ENCODE measurements at regions not wholly inside any gene's neighbourhood (a gene's known extent, or its start where the extent isn't known, plus 50 kb on each side); places are given as distances from the start of the nearest gene placed in this dataset.

- Histone ChIP-seq H3K9me3 (ENCODE audit: control insufficient read depth, low read depth, low read length) (no peaks in the 10 kb centered on the region), H3K4me3 (ENCODE audit: control insufficient read depth in 2 of 3, extremely low read depth in 1 of 3, insufficient read depth in 2 of 3, low read depth in 1 of 3, low read length in 3 of 3) (no peak overlapping the region), H3K27ac (ENCODE audit: control insufficient read depth, insufficient read depth, low read length) (no peak overlapping the region), H4K20me1 (ENCODE audit: control insufficient read depth, extremely low read depth, insufficient read depth, low read length) (no peaks in the 10 kb centered on the region), H3K4me2 (ENCODE audit: control insufficient read depth, extremely low read depth, insufficient read depth, low read depth, low read length) (no peak overlapping the region), H3K27me3 (ENCODE audit: control insufficient read depth, extremely low read depth, insufficient read depth, low read length) (no peaks in the 10 kb centered on the region), H3K9ac (ENCODE audit: control insufficient read depth, extremely low read depth, insufficient read depth, low read length) (no peak overlapping the region), H3K4me1 (ENCODE audit: control insufficient read depth, extremely low read depth, insufficient read depth, low read length) (peaks cover 10% of the 10 kb centered on the region), H3K79me2 (ENCODE audit: control insufficient read depth, insufficient read depth, low read length) (no peaks in the 10 kb centered on the region), H3K9me1 (ENCODE audit: control insufficient read depth, extremely low read depth, insufficient read depth, low read length) (no peaks in the 10 kb centered on the region), H3K36me3 (ENCODE audit: control insufficient read depth in 2 of 2, extremely low read depth in 1 of 2, insufficient read depth in 2 of 2, low read length in 2 of 2) (no peaks in the 10 kb centered on the region), H2AFZ (ENCODE audit: control insufficient read depth, low read length) (no peak overlapping the region)
- TF ChIP-seq EZH2 (IDR thresholded peaks at IDR 0.05; ENCODE audit: low read length) (no peak), CTCF (optimal IDR thresholded peaks at IDR 0.05 in 1 of 3, IDR thresholded peaks at IDR 0.05 in 1 of 3, conservative IDR thresholded peaks at IDR 0.05 in 1 of 3; ENCODE audit: extremely low read depth in 1 of 3, insufficient read depth in 2 of 3, low read length in 3 of 3) (no peak)
- FAIRE-seq (no peak), DNase-seq (ENCODE audit: low read depth, low spot score) (no peak)
- dilution Hi-C loops (cut with MboI; ENCODE audit: extremely low pct_ligation_motif_present, low sequenced_read_pairs): no loop called here
Observed at GRCh38 chr17:27203241-27203640, 90.7 kb upstream of the WSB1 start.

GRCh38 chr17:27206447-27206846 is 87.5 kb upstream of the WSB1 start:
- DNase-seq (ENCODE audit: low read depth, low spot score) (no peak), FAIRE-seq (no peak)
- H3K4me1 ChIP-seq (ENCODE audit: control insufficient read depth, extremely low read depth, insufficient read depth, low read length): peaks cover 10% of the 10 kb centered on the region
- H4K20me1 ChIP-seq (ENCODE audit: control insufficient read depth, extremely low read depth, insufficient read depth, low read length): no peaks in the 10 kb centered on the region
- no peaks in the 10 kb centered on the region for H3K9me3 ChIP-seq (ENCODE audit: control insufficient read depth, low read depth, low read length)
- no peaks in the 10 kb centered on the region for H3K9me1 ChIP-seq (ENCODE audit: control insufficient read depth, extremely low read depth, insufficient read depth, low read length)
- H3K27me3 ChIP-seq (ENCODE audit: control insufficient read depth, extremely low read depth, insufficient read depth, low read length): no peaks in the 10 kb centered on the region
- no peak overlapping the region for H3K9ac ChIP-seq (ENCODE audit: control insufficient read depth, extremely low read depth, insufficient read depth, low read length)
- H3K79me2 ChIP-seq (ENCODE audit: control insufficient read depth, insufficient read depth, low read length): no peaks in the 10 kb centered on the region
- dilution Hi-C loops (cut with MboI; ENCODE audit: extremely low pct_ligation_motif_present, low sequenced_read_pairs): no loop called here
- H3K36me3 ChIP-seq (ENCODE audit: control insufficient read depth in 2 of 2, extremely low read depth in 1 of 2, insufficient read depth in 2 of 2, low read length in 2 of 2): no peaks in the 10 kb centered on the region
- H2AFZ ChIP-seq (ENCODE audit: control insufficient read depth, low read length): no peak overlapping the region
- TF ChIP-seq EZH2 (IDR thresholded peaks at IDR 0.05; ENCODE audit: low read length): no peak
- TF ChIP-seq CTCF (optimal IDR thresholded peaks at IDR 0.05 in 1 of 3, IDR thresholded peaks at IDR 0.05 in 1 of 3, conservative IDR thresholded peaks at IDR 0.05 in 1 of 3; ENCODE audit: extremely low read depth in 1 of 3, insufficient read depth in 2 of 3, low read length in 3 of 3): peak; percentile 9 to 42 (median 22)
- H3K4me3 ChIP-seq (ENCODE audit: control insufficient read depth in 2 of 3, extremely low read depth in 1 of 3, insufficient read depth in 2 of 3, low read depth in 1 of 3, low read length in 3 of 3): no peak overlapping the region
- peak overlapping the region; percentile 10 for H3K4me2 ChIP-seq (ENCODE audit: control insufficient read depth, extremely low read depth, insufficient read depth, low read depth, low read length)
- peak overlapping the region; percentile 50 for H3K27ac ChIP-seq (ENCODE audit: control insufficient read depth, insufficient read depth, low read length)

All from keratinocyte (primary cell).